Erythroblast (primary cell): ENCODE measurements at regions not wholly inside any gene's neighbourhood (a gene's known extent, or its start where the extent isn't known, plus 50 kb on each side); places are given as distances from the start of the nearest gene placed in this dataset.

Experiments
- DNase-seq, 2 experiments: peaks; one replicate each; lab custom pipeline; 2025; lab: John Stamatoyannopoulos, UW
- GATA1 ChIP-seq: IDR thresholded peaks from 2 replicates; pipeline ENCODE4 v1.6.1; 2011; ENCODE audit warnings: low read depth, mild to moderate bottlenecking, control low read depth, low read length, moderate library complexity
- POLR2A ChIP-seq: IDR thresholded peaks from 2 replicates; pipeline ENCODE4 v1.6.1; 2011; ENCODE audit warnings: mild to moderate bottlenecking, low read length

DNA sequence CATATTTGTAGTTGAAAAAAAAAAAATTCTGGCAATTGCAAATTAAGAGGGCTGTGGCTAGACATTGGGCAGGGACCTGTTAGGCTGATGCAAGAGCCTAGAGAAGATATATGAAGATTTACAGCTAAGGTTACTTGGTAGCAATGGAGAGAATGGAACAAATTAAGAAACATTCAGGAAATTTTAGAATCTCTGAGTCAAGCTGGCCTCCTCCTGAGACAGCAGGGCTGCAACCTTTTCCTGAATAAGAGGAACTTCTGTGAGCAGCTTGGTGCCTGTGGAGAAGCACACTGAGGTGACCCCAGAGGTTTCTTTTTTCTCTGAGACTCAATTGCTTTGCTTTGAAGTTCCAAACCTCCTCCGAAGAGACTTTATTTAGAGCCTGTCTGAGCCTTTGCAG lies 118.6 kb upstream of the LRATD1 start:
- DNase-seq: no peak

DNA sequence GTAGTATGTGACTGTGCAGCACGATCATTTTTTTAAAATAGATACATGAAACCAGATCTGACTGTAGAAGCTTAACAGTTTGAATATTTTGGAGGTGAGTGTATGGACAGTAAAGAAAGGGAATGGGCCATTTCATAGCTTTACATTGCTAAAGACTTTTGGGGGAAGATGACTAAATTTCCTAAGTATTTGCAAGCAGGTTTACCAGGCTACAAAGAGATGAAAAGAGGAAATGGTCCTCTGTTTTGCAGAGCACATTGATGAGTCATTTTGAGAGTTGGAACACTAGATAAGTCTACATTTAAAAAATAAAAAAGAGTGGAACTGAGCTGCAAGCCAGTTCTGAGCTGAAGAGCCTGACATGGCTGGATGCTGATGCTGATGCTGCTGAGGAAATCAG lies 115.7 kb upstream of the LRATD1 start:
- DNase-seq: no peak
- TF ChIP-seq POLR2A (no peak), GATA1 (no peak)

More for the DNA sequence above, 118.6 kb upstream of the LRATD1 start:
- no peak for TF ChIP-seq GATA1
- TF ChIP-seq POLR2A: no peak

DNA sequence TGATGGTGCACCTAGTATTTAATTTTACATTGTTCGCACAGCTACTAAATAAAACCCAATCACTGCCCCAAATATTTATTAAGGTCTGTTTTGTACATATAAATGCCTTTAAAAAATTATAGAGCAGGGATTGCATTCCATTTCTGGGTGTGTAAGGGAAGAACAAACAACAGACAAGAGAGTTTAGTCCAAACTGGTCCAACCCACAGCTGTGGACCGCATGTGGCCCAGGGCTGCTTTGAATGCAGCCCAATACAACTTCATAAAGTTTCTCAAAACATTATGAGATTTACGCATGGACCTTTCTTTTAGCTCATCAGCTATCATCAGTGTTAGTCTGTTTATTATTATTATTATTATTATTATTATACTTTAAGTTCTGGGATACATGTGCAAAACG lies 114.8 kb upstream of the LRATD1 start:
- no peak for DNase-seq
- TF ChIP-seq POLR2A (no peak), GATA1 (no peak)

DNA sequence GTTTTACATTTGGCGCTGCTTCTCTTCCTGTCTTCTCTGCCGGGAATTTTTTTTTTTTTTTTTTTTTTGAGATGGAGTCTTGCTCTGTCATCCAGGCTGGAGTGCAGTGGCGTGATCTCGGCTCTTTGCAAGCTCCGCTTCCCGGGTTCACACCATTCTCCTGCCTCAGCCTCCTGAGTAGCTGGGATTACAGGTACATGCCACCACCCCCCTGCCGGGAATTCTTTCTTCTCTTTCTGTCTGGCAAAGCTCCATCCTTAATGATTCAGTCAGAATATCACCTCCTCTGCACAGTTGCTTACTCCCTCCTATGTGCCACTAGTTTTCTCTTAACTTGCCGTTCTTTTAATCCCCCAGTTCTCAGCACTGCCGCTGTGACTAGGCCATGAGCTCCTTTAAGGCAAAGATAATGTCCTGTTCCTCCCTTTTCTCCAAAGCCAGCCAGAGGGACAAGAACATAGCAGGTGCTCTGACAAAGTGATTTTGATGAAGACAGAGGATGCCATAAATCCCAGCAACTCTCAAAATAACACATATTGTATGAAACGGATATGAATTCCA lies 112.1 kb upstream of the LRATD1 start:
- DNase-seq: no peak
- TF ChIP-seq POLR2A: no peak

DNA sequence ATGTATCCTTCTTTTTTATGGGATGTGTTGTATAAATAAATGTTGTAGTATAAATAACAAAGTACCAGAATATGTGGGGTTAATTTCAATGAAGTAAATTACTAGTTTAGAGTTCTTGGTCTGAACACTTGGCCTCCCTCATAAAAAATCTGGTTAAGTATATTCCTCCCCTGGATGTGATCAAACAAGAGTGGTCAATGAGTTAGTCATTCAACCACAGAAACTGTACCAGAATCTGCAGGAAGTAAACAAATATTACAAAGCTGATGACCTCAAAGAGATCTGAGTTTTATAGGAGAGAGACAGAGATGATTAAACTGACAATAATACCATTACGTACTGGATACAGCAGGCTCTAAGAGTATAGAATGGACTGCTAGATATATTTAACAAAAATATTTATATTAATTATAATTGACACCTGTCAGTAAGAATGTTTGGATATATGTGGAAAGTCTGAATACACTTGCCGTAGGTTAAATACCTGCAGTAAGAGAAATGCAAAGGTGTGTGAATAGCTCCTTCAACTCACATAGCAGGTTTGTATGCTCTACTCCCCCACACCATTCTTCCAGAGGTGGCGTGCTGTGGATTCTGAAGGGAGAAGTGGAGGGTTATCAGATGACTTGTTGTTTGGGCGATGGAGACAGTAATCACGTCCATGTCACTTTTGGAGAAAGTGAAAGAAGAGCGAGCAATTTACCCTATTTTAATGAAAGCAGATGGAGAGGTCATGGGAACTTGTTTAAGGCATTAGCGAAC lies 108.3 kb upstream of the LRATD1 start:
- TF ChIP-seq GATA1 (no peak), POLR2A (no peak)
- DNase-seq: no peak

DNA sequence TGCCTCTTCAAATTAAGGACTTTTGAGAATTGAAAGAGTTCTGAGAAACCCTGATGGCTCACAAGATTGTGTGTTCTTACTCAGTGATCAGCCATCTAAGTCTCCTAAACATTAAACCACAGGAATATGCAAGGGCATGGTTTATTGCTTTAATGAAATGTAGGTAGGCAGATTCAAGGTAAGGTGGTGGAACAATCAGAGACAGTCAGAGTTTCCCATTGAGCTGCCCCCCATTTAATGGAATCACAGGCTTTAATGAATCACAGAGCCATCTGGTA lies 107.8 kb upstream of the LRATD1 start:
- DNase-seq: no peak
- TF ChIP-seq GATA1 (no peak), POLR2A (no peak)

DNA sequence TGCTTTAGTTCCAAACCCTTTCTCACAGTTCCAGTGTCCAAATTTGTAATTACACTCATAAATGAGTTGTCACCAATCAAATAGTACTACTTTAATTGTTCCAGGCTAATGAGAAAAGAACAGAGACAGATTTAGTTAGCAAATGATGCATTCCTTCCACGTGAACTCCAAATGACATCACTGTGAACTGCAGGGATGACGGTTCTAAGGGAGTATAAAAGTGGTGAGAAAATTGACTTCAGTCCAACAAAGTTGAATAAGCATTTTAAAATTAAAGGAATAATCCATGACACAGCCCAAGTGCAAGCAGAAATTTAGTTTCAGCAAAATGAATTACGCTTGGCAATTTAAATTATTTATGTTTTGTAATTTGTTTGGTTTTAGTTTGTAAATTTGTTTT lies 102.0 kb upstream of the LRATD1 start:
- no peak for DNase-seq
- TF ChIP-seq POLR2A: no peak
- no peak for TF ChIP-seq GATA1

DNA sequence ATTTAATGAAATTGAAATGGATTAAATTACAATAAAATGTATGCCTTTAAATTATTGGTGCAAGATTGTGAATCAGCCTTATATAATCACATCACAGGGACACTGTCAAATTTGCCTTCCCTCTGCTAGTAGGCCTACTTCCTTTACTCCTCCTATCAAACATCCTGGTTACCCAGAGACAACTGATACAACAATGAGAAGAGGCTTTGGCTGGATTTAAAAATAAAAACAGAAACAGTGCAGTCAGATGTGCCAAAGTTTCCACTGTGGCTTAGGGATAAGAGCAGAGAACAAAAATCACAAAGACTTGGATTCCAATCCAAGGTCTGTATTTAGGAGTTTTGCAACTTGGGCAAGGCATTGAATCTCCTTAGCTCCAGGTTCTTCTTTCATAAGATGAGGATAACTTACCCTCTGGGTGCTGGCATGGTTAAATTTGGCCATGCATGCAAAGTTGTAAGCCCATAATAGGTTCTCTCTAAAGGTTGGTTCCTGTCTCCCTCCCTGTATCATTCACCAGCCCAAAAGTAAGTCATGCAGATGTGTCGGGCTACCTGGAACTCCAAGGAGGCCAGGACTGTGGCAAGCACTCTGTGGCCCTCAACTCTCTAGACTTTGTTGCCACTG lies 99.3 kb upstream of the LRATD1 start:
- TF ChIP-seq GATA1 (no peak), POLR2A (no peak)
- DNase-seq: no peak

DNA sequence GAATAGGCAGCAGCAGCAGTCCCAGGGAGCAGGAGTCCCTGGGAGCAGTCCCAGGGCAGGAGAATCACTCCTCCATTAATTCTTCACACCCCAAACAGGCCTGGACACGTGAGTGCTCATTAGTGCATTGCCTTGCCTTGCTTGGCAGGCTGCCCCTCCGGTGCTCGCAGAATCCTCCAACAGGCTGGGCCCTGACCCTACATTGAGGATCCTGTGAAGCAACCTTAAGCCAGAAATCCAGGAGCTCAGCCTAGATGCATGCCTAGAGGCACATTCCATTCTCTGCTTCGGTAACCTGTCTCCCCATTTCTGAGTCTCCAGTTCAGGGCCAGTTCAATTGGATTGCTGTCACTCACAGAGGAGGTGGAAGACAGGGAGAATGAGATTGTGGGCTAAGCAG lies 97.4 kb upstream of the LRATD1 start:
- TF ChIP-seq POLR2A (no peak), GATA1 (no peak)
- DNase-seq: no peak

DNA sequence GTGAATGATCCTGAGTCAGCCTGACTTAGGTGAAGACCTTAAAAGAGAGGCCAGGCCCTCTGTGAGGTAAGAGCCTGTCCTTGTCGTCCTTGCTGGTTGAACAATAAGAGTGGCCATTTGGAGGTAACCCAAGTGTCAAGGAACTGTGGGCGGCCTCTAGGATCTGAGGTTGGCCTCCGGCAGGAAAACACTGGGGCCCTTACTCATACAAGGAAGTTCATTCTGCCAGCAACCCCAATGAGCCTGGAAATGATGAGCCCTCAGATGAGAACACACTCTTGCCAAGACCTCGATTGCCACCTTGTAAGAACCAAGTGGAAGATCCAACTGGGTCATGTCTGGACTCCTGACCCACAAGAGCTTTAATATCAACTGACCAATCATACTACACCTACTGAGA lies 95.5 kb upstream of the LRATD1 start:
- no peak for DNase-seq
- no peak for TF ChIP-seq GATA1
- no peak for TF ChIP-seq POLR2A

DNA sequence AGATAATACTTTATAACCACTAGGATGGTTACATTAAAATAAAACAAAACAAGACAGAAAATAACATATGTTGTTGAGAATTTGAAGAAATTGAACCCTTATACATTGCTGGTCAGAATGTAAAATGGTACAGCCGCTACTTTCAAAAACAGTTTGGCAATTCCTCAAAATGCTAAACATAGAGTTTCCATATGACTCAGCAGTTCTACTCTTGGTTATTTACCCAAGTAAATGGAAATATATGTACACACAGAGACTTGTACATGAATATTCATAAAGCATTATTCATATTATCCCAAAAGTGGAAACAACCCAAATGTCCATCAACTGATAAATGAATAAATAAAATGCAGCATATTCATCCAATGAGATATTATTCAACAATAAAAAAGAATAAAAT lies 92.5 kb upstream of the LRATD1 start:
- TF ChIP-seq POLR2A: no peak
- TF ChIP-seq GATA1: no peak
- no peak for DNase-seq

DNA sequence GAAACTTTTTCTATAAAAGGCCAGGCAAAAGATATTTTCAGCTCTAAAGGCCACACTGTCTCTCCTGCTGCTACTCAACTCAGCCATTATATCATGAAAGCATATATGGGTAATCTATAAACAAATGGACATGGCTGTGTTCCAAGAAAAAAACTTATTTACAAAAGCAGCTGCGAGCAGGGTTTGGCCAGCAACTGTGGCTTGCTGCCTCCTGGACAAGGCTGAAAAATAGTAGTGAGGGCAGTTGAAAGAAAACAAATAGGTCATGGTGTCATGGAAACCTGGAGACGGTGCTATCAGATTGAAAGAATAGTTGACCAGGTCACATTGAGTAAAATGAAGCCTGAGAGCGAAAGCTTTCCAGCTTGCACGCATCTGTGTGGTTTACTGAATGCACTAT lies 89.2 kb upstream of the LRATD1 start:
- TF ChIP-seq GATA1 (no peak), POLR2A (no peak)
- DNase-seq: no peak

DNA sequence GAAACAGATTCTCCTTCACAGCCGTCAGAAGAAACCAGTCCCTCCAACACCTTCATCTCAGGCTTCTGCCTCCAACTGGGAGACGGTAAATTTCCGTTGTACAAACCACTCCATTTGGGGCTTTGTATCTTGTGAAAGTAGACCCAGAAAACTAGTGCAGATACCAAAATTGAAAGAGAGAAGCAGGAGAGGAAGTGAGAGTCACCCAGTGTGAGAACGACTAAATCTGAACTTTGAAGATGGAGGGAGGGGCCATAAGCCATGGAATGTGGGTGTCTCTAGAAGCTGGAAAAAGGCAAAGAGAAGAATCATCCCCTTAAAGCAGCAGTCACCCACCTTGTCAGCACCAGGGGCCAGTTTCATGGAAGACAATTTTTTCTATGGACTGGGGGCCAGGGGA lies 88.3 kb upstream of the LRATD1 start:
- no peak for TF ChIP-seq POLR2A
- TF ChIP-seq GATA1: no peak
- no peak for DNase-seq

DNA sequence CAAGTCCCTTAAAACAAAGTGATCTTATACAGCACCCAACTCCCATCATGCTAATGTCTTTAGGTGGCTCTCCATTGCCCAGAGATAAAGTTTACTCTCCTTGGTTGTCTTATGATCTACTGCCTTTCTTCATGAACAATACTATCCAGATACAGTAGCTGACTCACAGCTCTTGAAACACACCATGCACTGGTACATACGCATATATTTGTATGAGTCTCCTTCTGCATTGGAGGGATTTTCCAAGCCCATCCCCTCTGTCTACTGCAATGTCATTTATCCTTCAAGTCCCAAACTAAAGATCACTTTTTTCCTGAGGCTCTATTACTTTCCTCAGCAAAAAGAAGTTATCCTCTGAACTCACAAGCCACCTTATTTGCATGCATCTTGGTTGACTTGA lies 84.7 kb upstream of the LRATD1 start:
- TF ChIP-seq POLR2A (no peak), GATA1 (no peak)
- DNase-seq: no peak

DNA sequence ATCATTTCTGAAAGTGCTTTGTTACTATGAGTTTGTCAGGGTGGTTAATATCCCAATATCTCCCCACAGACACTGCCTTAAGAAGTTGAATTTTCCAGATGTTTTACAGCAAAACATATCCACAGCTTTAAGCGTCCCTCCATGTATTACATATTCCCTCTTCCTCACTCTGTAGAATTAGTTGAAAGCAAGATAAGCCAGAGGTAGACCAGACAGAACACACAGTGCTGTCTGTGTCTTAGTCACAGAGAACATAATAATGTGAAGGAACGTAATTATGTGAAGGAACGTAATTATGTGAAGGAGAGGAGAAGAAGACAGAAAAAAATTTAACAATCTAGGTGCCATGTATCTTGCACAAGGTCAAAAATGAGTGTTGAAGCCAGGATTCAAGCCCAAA lies 81.9 kb upstream of the LRATD1 start:
- TF ChIP-seq POLR2A (no peak), GATA1 (no peak)
- DNase-seq: no peak
